ENCODE measurements at regions not wholly inside any gene's neighbourhood (a gene's known extent, or its start where the extent isn't known, plus 50 kb on each side); places are given as distances from the start of the nearest gene placed in this dataset.

- DNase-seq, result no peak
These were observed 241.8 kb upstream of the RGS6 start for GRCh38 chr14:71690478-71690877.

DNA sequence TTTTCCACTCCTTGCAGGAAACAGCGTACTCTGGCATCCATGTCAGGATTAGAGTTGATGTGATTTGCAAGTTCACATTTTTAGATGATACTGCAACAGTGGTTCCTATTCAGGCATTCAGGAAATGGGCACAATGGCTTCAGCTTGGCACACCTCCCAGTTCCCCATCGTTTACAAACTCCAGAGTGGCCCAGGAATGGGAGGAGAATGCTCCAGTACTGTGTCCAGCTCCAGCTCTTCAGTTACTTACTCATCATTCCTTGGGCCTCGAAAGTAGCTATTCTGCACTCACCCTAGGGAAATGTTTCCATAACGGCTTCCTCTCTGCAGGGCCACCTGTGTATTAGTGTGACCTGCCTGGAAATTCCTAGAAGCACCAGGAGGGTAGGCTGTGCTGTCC, 239.7 kb upstream of the RGS6 start:
- no peak for DNase-seq

DNA sequence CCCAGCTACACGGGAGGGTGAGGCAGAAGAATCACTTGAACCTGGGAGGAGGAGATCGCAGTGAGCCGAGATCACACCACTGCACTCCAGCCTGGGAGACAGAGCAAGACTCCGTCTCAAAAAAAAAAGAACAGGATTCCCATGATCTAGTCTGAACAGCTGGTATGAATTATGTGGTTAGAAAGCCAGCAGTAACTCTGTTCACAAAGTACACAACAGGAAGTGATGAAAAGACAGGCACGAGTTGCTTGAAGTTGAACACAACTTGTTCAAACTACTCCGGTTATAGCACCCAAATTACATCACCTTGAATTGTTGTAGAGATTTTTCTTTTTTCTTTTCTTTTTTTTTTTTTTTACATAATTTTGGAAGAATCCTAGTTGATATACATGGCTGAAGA, 238.8 kb upstream of the RGS6 start:
- DNase-seq, result no peak

DNA sequence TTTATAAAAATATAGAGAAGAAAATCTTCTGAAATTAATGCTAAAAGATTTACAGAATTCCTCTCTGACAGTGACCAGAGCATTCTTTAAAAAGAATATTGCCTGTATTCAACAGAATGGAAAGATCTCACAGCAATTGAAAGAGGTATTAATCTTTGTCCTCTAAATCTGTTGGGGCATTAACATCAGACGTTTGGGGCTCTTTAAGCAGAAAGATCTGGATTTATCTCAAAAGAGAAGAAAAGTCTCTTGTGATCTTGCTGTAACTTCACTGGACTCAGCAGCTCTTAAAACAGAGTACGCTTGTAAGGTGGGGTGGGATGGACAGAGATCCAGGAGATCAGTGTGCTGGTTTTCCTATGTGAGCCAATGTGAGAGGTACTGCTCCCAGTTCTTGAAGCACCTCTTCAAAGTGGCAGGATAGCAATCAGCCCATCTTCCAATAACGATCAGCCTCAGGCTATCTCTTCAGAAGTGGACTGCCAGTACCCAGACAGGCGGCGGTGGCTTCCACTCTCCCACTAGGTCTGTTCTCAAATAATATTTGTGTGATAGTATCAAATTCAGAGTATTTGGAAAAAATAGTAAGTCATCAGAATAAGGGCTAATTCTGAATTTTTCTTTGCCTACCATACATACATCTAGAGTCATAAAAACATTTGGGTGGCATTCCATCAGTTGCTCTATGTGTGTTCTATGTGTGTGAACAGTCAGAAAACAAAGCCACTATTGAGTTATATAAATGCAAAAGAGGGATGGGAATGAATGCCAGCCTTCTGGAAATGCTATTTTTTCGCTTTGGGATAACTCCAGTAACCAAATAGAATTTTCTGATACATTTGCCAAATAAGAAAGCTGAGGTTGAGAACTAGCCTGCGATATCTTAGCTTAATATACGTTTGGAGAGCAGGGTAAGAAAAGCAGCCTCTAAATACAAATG, 237.4 kb upstream of the RGS6 start:
- no peak for DNase-seq

- no peak for DNase-seq
These were observed 236.4 kb upstream of the RGS6 start for GRCh38 chr14:71695611-71696350.

DNA sequence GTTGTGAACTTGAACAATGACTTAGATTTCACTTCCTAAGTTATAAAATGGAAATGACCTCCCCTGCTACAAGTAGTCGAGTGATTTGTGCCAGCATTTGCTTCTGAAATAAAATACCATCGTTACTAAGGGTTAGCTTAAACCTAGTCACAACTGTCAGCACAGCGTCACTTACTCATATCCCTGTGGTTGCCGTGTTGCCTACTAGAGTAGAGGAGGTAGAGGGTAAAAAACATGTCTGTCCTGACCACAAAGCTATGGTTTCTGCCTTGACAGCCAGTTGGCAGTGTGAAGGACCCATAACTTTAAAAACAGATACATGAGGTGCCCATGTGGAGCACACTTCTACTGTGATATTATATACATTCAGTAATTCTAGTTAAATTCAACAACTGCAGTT, 234.2 kb upstream of the RGS6 start:
- DNase-seq, result no peak

DNA sequence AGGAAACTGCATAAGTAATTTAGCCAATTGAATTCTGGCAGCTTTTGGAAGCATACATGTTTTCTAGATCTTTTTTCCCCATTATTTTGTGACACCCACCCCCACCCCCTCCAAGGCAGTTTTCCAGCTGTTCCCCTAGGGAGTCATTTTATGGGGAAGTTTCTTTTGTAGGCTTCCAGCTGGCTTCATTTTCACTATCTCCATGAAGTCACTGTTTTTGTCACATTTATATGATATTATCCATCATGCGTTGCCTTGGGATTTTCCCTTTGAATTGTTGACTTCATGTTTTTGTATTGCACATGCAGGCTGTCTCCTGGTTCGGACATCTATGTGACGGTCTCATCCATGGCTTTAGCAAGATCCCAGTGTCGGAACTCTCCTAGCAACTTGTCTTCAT, 233.6 kb upstream of the RGS6 start:
- no peak for DNase-seq

- DNase-seq, result no peak
These were observed 230.2 kb upstream of the RGS6 start for GRCh38 chr14:71701990-71702389.

DNA sequence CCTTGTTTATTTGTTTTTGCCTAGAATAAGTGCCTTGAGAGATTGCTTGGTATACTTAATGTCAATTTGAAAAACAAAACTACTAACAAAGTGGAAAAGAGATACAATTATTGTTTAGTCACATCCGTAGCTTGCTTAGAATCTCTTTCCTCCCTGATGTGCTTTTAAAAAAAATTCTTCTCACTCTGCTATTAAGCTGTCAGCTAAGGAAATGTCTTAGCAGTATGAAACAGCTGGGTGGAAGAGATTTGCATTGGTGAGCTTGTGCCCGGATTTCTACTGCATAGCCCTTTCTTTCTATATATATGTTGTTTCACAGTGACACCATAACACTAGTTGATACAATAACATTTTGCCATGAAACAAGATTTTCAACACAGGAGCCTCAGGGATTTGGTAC, 229.4 kb upstream of the RGS6 start:
- no peak for DNase-seq

DNA sequence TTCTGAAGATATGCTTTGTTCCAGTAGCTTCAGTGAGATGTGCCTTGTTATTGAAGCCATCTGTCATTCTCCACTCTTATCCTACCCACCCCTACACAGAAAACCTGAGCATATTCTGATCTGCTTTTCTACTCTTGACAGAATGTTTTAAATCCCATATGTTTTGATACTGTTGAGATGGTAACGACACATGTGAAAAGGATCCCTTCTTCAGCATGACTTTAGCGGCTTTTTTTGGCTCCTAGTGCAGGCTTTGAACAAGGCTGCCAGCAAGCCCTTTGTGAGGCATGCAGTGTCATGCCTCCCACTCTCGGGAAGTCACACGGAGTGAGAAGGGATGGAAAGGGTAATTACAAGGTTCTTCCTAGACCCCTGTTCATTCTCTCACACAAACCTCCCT, 228.8 kb upstream of the RGS6 start:
- DNase-seq, result no peak

- DNase-seq, result no peak
These were observed 228.0 kb upstream of the RGS6 start for GRCh38 chr14:71704210-71704609.

DNA sequence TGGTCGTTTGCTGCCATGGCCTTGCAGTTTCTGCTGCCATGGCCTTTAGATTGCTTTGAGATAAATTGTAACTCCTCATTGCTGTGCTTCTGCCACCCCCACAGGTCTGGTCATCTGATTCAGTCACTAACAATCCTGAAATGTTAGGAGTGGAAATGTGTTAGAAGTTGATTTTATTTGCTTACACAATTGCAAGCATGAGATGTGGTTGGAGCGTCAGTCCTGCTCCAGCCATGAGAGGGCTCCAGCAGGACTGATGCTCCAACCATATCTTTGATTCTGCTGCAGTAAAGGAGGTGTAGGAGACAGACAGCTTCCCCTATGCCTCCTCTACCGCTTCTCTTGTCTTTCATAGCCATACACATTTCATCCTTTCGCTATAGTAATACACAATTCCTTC, 226.8 kb upstream of the RGS6 start:
- no peak for DNase-seq

DNA sequence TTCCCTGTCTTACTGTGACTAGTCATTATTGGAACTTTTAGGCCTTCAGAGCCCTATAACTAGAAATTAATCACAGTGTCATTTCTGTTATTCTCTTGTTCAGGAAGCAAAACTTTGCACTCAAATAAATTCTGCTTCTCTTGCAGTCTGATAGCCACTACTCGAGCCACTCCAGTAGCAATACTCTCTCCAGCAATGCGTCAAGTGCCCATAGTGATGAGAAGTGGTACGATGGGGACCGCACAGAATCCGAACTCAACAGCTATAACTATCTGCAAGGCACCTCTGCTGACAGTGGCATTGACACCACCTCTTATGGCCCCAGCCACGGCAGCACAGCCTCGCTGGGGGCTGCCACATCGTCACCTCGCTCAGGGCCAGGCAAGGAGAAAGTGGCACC, 223.2 kb upstream of the RGS6 start:
- DNase-seq, result no peak

DNA sequence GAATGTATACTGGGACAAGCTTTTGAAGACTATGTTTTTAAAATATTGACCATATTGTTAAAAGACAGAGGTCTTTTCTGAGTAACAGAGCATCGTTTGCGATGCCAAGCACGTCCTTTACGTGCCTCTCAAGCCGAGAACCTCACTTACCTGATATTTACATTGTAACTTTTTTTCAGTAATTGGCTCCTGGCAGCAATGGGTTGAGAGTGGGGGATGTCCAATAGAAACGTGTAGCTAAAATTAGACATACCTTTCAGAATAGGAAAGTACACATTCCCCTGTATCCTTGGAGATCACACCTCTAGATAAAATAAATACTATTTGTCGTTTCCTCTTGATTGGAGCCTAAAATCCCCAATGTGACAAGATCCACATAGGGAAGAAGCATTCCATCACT, 222.2 kb upstream of the RGS6 start:
- no peak for DNase-seq

- no peak for DNase-seq
These were observed 221.1 kb upstream of the RGS6 start for GRCh38 chr14:71711125-71711524.

GRCh38 chr14:71711619-71712018, 220.6 kb upstream of the RGS6 start:
- DNase-seq, result no peak

DNA sequence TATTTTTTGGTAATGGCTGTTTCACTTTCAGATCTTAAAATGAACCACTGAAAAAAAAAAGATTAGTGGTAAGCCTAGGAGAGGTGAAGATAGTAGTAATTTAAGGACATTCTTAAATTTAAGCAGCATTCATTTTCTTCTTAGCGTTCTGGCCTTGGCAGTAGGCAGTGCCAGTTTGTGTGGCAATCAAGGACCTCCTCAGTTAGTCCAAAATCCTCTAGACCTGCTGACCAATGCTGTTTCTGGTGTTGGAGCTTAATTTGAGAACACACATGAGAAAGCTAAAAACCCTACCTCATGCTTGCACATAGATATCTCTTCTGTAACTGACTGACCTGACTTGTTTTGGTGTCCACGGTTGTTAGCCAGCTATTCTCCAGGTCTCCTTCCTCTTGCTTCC, 219.8 kb upstream of the RGS6 start:
- DNase-seq, result no peak

- DNase-seq, result no peak
These were observed 219.2 kb upstream of the RGS6 start for GRCh38 chr14:71713016-71713415.

GRCh38 chr14:71713451-71713850, 218.8 kb upstream of the RGS6 start:
- no peak for DNase-seq

- no peak for DNase-seq
These were observed 218.0 kb upstream of the RGS6 start for GRCh38 chr14:71714225-71714624.

- no peak for DNase-seq
These were observed 216.0 kb upstream of the RGS6 start for GRCh38 chr14:71716041-71716772.

- DNase-seq, result peak; percentile 37 to 49
These were observed 211.1 kb upstream of the RGS6 start for GRCh38 chr14:71720978-71721624.

DNA sequence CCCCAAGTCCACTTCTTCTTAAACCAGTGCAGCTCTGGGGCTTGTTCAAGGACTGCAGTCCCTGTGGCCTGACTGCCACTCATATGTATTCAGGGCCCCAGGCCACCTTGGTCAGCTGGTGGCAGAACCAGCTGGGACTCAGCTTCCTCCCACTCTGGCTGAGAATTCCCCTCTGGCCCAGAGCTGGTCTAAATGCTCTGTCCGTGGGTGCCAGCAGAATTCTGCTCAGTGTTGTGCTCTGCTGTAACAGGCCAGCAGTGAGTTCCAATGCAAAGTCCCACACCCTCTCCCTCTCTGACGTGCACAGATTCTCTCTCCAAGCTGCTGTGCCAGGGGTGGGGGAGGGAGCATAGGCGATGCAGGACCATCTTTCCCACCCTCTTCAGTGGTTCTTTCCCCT, 210.4 kb upstream of the RGS6 start:
- no peak for DNase-seq

Measured in SHP77 (cell line).